ENCODE measurements at regions not wholly inside any gene's neighbourhood (a gene's known extent, or its start where the extent isn't known, plus 50 kb on each side); places are given as distances from the start of the nearest gene placed in this dataset.

GRCh38 chr11:109644152-109644551 lies 222.2 kb downstream of the C11orf87 start:
- Mint-ChIP-seq H3K27ac (ENCODE audit: unreplicated experiment) (no peak overlapping the region), H3K27me3 (ENCODE audit: low read depth) (peaks cover 18% of the 10 kb centered on the region), H3K4me3 (no peak overlapping the region), H3K4me1 (no peaks in the 10 kb centered on the region), H3K9me3 (no peaks in the 10 kb centered on the region), H3K36me3 (ENCODE audit: low read depth) (no peaks in the 10 kb centered on the region)
- no peak for TF ChIP-seq CTCF (conservative IDR thresholded peaks at IDR 0.05)
- DNase-seq (ENCODE audit: low read depth, low spot score), result no peak

- no peak for DNase-seq (ENCODE audit: low read depth, low spot score)
- Mint-ChIP-seq H3K36me3 (ENCODE audit: low read depth) (no peaks in the 10 kb centered on the region), H3K9me3 (no peaks in the 10 kb centered on the region), H3K4me3 (no peak overlapping the region), H3K27me3 (ENCODE audit: low read depth) (peaks cover 8% of the 10 kb centered on the region), H3K27ac (ENCODE audit: unreplicated experiment) (no peak overlapping the region), H3K4me1 (no peaks in the 10 kb centered on the region)
- TF ChIP-seq CTCF (conservative IDR thresholded peaks at IDR 0.05), result no peak
Observed at GRCh38 chr11:109648804-109649203, 226.8 kb downstream of the C11orf87 start.

- no peak overlapping the region for H3K27ac Mint-ChIP-seq (ENCODE audit: unreplicated experiment)
- TF ChIP-seq CTCF (conservative IDR thresholded peaks at IDR 0.05), result no peak
Observed at GRCh38 chr11:109654091-109654490, 232.1 kb downstream of the C11orf87 start.

GRCh38 chr11:109658190-109658589 lies 236.2 kb downstream of the C11orf87 start:
- TF ChIP-seq CTCF (conservative IDR thresholded peaks at IDR 0.05), result no peak
- Mint-ChIP-seq H3K36me3 (ENCODE audit: low read depth) (no peaks in the 10 kb centered on the region), H3K4me1 (no peaks in the 10 kb centered on the region), H3K4me3 (no peak overlapping the region), H3K9me3 (no peaks in the 10 kb centered on the region), H3K27me3 (ENCODE audit: low read depth) (peaks cover 6% of the 10 kb centered on the region), H3K27ac (ENCODE audit: unreplicated experiment) (no peak overlapping the region)
- no peak for DNase-seq (ENCODE audit: low read depth, low spot score)

More at GRCh38 chr11:109654091-109654490, 232.1 kb downstream of the C11orf87 start:
- Mint-ChIP-seq H3K4me1 (no peaks in the 10 kb centered on the region), H3K4me3 (no peak overlapping the region), H3K27me3 (ENCODE audit: low read depth) (peaks cover 4% of the 10 kb centered on the region), H3K9me3 (no peaks in the 10 kb centered on the region), H3K36me3 (ENCODE audit: low read depth) (no peaks in the 10 kb centered on the region)
- no peak for DNase-seq (ENCODE audit: low read depth, low spot score)

GRCh38 chr11:109667719-109668118 lies 245.7 kb downstream of the C11orf87 start:
- no peaks in the 10 kb centered on the region for H3K4me1 Mint-ChIP-seq
- no peak for TF ChIP-seq CTCF (conservative IDR thresholded peaks at IDR 0.05)
- H3K27me3 Mint-ChIP-seq (ENCODE audit: low read depth), result peaks cover 12% of the 10 kb centered on the region
- peaks cover 9% of the 10 kb centered on the region for H3K9me3 Mint-ChIP-seq
- no peaks in the 10 kb centered on the region for H3K36me3 Mint-ChIP-seq (ENCODE audit: low read depth)
- no peak overlapping the region for H3K4me3 Mint-ChIP-seq
- no peak for DNase-seq (ENCODE audit: low read depth, low spot score)
- peak overlapping the region; percentile 69 for H3K27ac Mint-ChIP-seq (ENCODE audit: unreplicated experiment)

All from neural crest cell (in vitro differentiated cells).